HUDEP-2 (cell line): ENCODE measurements at regions not wholly inside any gene's neighbourhood (a gene's known extent, or its start where the extent isn't known, plus 50 kb on each side); places are given as distances from the start of the nearest gene placed in this dataset.

ENCODE experiments used
- DNase-seq, 76 experiments: peaks; one replicate each; lab custom pipeline; 2025; ENCODE audit not compliant: unreplicated experiment in 76 of 76; lab: John Stamatoyannopoulos, UW

DNA sequence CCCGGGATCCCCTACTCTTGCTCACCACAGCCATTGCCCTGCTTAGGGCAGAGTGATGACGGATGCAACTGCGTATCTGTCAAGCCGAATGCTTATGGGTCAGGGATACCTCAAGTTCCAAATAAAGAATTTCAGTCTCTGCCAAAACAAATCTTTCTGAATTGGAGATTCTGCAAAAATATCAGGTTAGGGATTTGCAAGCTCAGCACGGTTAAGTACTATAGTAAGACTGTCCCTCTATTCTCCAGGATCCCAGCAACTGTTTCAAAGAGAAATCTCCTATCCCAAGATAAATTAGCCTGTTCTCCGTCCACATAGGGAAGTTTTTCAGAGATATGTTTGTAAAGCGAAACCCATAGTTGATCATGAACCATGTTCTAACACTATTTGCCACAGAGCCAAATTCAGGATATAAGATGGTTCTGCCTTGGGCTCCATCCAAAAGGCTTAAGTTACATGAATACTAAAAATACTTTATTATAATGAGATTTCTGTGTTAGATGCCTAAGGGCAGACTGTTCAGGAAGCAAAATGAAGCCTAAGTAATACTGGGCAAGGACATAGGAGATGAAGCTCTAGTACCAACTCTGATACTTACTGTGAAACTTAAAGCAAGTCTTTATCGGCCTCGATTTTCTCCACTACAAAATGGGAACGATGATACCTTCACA lies 100.1 kb upstream of the LPP start:
- DNase-seq = no peak

DNA sequence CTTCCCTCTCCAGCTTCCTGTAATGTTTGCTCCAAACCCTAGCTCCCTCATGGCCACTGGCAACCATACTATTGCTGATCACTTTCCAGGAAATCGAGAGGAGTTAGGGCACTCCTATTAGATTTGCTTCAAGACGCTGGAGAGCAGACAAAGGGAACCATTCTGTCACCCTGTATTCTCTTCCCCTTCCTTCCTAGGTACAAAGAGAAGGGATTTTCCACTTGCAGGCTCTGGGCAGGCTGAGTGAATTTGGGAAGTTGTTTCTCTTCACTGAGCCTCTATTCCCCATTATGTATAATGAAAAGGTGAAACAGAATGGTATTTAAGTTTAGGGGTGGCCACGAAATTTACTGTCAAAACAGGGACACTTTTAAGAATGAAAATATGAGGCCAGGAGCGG lies 99.4 kb upstream of the LPP start:
- DNase-seq = no peak

DNA sequence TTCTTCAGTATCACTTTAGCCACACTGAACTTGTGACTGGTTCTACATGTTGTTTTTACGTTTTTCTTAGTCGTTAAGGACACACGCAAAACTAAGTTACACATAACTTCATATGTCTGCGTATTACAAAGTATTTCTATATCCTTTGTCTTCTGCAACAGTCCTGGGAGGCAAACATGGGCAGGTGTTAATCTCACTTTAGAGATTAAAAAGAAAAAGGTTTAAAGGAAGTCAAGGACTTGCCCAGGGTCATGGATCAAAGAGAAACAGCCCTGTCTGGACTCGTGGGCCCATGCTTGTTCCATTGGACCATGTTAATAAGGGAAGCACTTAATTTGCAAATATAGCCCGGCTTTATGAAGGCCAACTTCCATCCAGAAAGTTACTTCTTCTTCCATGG lies 98.6 kb upstream of the LPP start:
- DNase-seq = no peak

DNA sequence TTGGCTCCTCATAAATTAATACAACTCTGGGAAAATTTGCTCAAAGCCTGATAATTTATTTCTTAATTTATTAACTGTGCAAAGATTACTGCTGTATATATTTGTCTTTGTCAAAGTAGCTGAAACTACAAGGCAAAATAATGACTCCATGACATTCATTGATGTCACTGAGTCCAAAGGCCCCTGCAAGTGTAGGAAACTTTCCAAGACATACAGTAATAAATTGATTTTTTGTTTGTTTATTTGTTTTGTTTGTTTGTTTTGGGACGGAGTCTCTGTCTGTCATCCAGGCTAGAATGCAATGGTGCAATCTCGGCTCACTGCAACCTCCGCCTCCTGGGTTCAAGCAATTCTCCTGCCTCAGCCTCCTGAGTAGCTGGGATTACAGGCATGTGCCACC lies 96.8 kb upstream of the LPP start:
- no peak for DNase-seq

DNA sequence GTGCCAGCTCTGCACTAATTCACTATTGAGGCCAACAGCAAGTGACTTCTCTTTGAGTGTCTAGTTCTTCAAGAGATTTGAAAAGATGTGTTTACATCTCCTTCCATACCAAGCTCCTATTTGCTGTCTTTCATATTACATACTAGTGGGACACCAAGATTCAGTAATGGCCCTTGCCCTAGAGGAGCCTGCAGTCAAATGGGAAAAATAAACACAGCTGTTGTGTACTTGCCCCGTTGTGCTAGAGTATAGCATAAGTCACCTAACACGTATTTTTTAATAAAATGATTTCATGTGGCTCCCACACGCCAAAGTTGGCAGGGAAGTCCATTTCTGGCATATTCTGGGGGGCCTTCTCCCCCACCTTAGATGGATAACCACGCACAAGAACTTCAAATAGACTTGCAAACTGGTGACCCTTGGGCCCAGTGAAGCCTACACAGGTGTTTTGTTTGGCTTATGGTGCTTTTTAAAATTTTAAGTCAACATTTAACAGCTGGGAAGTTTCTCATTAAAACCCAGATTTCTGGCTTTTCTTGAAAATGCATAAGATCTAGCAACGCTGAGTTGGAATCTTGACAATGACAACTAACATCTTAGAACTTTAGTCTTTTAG lies 95.3 kb upstream of the LPP start:
- no peak for DNase-seq

DNA sequence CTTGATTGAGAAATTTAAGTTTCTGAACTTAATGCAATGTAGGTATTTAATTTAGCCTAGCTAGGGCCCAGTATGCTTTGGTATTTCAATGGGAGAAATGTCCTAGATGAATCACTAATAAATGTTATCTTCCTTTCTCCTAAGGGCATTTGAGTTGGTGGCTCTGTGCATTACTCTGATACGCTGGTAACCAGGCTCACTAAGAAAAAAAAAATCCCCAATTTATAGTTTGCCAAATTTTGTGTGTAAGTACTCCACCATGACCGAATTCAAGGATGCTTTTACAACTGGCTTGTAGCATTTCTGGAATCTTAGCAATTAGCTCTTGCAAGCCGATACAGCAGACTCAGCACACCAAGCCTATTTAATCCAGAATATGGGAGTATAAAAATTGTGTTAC lies 94.6 kb upstream of the LPP start:
- no peak for DNase-seq

DNA sequence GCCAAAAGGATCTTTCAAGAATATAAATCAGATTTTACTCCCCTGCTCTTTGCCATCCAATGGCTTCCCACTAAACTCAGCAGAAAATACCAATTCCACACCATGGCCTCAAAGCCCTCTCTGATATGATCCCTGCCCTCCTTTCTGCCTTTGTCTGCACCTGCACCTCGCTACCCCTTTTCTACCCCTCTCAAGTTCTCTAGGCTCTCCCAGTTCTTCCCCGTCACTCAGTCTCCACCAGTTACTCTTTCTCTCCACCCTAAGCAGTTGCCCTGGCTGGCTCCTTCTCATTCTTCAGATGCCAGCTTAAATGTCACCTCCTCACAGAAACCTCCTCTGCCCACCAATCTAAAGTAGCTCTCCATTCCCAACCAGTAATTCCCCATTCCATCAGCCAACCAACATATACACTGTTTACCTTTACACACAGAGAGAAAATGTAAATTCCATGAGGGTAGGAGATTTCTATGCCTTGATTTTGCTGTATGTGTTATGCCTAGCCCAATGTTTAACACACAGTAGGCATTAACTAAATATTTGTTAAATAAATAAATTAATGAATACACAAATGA lies 93.6 kb upstream of the LPP start:
- DNase-seq = no peak

DNA sequence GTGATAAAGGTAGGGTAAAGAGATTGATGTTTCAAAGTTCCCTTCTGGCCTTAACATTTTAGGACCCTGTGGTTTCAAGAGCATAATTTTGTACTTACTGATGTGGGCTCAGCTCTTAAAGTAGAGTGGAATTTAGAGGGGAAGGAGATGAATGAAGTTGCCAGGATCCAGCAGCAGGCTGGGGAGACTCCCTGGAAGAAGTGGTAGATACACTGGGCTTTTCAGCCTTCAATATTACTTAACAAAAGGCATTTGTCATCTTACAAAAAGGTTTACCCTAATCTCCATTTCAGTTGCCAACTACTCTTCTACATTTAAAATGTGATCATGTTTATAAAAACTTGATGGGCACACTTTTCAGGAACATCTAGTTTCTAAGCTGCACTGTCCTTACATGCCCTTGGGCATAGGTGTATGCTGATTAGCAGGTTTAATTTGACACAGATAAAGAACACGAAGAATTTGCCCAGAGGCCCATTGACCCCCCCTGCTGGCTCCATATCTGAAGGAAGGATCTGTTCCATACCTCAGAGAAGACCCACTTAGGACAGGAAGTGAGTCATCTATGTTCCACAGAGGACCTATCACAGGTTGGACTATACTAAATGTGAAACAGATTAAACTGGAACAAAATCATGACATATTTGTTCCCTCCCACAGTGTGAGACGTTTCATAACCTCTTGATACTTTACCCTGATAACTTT lies 93.0 kb upstream of the LPP start:
- DNase-seq = peak in 47 of 76 experiments; percentile 2 to 78 (median 32)

DNA sequence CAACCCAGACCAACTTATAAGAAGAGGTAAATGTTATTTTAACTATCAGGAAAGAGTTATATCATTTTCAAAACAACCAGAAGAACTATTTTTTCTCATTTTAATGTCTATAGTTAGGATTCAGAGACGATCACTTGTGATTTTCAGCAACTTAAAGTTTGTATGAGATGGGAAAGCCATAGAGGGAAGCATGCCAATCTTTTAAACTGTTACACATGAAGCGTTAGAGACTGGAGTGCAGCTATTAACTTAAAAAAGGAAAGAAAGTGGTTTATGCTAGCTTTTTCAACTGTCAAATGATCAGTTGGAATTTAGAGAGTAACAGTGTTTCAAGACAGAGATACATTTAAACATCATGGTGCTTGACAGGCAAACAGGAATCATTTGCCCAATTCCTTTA lies 91.7 kb upstream of the LPP start:
- no peak for DNase-seq

DNA sequence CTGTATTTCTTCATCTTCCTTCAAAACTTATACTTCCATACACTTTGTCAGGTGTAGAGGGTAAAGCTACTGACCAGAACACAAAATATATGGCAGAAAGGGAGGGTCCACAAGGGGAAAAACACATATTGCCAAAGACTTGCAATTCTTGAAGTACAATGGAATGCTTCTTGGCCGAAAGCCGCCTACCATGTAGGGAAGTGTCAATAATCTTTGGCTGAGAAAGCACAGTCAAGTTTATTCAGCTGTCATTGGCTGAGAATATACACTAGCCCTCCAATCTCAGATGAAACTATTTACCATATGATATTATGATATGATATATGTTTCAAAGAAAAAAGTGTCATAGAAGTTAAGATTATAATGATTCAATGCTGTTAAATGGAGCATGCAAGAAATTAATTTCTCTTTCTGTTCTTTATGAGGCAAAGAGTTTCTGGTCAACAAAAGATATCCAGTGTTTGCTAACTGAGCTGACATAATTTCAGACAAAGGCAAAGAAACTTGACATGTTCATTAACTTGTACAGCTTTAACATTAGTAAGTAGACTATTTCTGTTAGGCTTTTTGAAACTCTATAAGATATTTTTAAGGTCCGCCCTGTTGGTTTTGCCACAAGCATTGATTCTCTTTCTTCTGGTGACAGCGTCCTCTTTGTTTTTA lies 89.0 kb upstream of the LPP start:
- no peak for DNase-seq

DNA sequence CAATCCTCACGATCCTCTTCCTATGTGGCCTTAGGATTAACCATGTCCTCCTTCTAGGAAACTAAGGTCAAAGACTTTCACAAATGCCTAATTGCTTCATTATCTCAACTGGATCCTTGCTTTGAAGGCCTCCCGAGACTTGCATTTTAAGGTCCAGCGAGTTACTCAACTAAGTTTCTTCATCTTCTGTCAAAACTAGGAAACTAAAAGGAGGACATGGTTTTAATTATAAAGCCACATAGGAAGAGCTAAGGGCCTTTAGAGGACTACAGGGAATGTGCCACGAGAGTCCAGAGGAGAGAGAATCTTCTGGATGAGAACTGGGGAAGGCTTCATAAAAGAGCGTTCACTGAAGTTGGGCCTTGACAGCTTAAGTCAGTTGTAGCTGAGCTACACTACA lies 87.8 kb upstream of the LPP start:
- no peak for DNase-seq

DNA sequence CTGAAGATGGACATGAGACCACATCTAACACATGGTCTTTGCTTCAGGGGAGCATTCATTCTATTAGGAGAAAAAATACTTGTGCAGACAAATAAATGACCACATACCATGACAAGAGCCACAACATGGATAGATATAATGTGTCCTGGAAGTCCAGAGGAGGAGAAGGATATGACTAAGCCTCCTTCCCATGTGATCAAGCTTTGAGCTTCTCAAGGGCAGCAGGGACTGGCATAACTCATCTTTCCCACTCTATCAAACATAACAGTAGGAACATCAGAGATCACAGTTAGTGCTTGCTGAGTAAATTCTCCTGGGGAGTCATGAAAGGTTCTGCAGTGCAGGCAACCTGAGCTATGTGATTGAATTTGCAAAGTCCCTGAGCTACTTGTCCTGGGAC lies 86.0 kb upstream of the LPP start:
- no peak for DNase-seq

DNA sequence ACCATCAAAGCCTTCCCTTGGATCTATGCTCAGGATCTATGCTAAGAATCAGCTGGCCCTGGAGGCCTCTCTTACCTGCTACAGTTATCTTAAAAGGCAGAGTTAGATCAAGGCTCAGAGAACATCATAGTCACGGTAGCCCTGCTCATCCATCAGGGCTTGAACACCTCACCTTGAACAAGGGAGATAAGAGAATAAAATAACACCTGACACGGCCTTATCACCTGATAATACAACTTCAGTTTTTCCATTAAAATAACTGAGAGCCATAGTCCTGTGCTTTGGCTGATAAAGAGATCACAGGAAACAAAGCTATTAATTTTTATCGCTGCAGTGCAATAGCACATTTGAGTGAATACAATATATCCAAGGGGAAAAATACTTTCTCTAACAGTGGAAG lies 85.6 kb upstream of the LPP start:
- no peak for DNase-seq

DNA sequence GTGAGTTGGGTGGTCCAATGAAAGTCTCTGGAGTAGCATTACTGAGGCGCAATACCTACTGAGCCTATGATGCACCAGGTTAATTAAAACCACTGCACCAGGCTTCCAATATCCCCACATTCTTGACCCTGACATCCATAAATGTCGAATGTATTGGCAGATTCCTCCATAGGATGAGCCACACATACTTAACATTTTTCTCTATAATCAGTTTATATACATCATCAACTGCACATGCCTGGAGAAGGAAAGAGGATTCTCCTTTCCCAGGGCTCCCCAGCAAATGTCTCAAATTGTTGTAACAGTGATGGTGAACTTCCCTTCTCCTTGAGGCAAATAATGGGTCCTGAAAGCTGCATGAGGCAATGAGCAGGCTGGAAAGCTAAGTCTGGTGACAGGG lies 82.3 kb upstream of the LPP start:
- no peak for DNase-seq

DNA sequence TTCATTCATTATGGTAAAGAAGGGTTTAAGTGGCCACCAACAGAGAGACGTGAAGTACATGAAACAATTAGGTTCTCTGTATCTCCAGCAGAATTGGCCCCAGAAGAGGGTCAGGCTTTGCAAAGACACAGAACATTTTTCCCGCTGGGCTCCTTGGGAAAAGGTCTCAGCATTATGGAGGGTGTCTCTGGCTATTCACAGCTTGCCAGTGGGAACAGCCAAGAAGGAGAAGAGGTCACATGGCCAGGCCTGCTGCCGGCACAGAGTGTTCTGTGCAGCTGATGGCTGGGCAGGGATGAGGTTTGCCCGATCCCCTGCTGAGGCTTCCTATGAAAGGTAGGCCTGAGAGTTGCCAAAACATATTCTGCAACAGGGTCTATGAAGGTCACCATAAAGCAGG lies 77.8 kb upstream of the LPP start:
- DNase-seq = no peak

DNA sequence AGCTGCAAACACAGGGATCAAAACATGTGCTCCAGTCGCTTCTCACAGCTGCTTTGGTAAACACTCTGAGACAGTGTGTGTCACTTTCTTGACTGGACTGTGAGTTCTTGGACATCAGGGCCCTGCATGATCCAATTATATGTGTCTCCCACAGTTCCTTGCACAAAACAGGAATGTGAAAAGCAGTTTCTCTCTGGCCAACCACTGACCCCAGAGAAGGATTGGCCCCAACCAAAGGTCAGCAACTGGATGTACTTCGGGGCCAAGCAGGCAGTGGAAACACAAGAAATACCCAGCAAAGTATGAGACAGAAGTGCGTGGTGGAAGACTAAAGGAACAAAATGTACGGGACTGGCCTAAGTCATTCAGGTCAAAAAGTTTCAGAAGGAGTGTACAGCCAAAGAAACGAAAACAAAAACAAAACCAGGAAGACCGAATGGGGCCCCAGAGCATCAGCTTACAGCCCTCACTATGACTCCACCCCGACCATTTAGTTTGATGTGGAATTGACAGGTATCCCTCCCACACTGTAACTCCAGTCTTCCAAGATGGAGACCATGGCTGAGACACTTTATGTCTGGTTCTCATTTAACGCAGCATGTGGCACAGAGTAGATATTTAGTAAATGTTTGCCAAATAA lies 76.7 kb upstream of the LPP start:
- no peak for DNase-seq

DNA sequence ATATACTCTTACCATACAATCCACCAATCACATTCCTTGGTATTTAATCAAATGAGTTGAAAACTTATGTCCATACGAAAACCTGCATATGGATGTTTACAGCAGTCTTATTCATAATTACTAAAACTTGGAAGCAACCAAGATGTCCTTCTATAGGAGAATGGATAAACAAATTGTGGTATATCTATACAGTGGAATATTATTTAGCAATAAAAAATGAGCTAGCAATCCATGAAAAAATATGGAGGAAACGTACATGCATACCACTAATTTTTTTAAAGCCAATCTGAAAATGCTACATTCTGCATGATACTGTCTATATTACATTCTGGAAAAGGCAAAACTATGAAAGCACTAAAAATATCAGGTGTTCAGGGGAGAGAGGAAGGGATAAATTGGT lies 73.9 kb upstream of the LPP start:
- DNase-seq = no peak

DNA sequence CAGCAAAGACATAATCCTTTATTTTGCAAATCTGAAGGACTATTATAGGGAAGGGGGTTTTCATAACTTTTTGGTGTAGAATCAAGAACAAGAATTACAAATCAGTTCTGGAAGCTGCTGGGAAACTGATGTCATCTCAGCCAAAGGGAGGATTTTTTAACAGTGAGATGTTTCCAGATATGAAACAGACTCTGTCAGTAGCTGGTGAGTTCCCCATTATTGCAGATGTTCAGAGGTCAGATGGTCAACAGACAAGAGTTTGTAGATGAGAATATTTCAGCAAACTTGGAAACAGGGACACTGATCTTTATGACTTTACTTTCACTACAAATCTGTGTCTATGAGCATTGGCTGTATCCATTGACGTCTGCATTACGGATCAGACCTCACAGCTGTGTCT lies 71.9 kb upstream of the LPP start:
- no peak for DNase-seq

DNA sequence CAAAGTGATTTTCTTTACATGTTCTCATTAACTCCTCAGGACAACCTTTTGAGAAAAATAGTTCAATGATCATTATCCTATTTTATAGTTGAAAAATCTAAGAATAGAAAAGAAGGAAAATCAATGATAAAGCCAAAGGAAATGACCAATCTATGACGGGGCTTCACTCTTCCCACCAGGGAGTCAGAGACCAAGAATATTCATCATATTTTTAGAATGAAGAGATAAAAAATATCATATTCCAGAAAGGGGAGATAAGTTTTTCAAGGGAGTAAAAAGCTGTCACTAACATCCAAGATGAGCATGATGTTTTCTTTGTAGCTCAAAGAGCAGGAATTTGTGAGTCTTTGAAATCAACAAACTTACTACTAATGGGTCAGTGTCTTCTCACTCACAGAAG lies 71.5 kb upstream of the LPP start:
- no peak for DNase-seq

DNA sequence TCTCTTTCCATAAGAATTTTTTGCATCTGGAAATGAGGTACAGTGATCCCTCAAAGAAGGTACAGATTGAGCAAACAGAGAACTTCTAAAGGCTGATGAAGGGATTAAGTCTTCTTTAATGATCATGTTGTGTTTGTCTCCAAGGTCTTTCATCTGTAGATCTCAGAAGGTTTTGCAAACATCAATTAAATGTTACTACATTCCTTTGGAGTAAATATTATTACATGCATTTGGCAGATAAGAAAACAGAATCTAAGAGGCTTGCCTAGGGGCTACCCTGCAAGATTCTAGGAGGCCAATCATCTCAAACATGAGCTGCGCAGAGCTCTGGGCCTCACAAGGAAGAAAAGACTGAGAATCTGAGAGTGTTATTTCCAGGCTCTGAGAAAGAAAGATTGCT lies 70.9 kb upstream of the LPP start:
- no peak for DNase-seq
